LNCAP (cell line): ENCODE measurements at regions not wholly inside any gene's neighbourhood (a gene's known extent, or its start where the extent isn't known, plus 50 kb on each side); places are given as distances from the start of the nearest gene placed in this dataset.

Source experiments
- CTCF ChIP-seq: fragments of 450-650 bp; IDR thresholded peaks from 2 replicates; pipeline ENCODE4 v1.5.1; 2017; ENCODE audit warnings: mild to moderate bottlenecking

DNA sequence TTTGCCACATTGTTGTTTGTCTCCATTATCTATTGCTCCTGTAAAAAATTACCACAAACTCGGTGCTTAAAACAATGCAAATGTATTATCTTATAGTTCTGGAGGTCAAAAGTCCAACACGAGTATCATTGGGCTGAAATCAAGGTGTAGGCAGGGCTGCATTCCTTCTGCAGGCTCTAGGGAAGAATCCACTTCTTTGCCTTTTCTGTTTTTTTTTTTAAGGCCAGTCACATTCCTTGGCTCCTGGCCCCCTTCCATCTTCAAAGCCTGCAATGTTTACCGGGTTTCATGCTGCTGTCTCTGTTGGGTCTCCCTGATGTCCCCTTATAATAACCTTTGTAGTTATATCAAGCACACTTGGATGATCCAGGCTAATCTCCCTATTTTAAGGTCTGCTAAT is 212.7 kb downstream of the PTBP2 start:
- no peak for TF ChIP-seq CTCF

- TF ChIP-seq CTCF, result no peak
Measured at GRCh38 chr1:96944432-96945092, 223.0 kb downstream of the PTBP2 start.

- TF ChIP-seq CTCF, result no peak
Measured at GRCh38 chr1:96945509-96946084, 224.0 kb downstream of the PTBP2 start.

DNA sequence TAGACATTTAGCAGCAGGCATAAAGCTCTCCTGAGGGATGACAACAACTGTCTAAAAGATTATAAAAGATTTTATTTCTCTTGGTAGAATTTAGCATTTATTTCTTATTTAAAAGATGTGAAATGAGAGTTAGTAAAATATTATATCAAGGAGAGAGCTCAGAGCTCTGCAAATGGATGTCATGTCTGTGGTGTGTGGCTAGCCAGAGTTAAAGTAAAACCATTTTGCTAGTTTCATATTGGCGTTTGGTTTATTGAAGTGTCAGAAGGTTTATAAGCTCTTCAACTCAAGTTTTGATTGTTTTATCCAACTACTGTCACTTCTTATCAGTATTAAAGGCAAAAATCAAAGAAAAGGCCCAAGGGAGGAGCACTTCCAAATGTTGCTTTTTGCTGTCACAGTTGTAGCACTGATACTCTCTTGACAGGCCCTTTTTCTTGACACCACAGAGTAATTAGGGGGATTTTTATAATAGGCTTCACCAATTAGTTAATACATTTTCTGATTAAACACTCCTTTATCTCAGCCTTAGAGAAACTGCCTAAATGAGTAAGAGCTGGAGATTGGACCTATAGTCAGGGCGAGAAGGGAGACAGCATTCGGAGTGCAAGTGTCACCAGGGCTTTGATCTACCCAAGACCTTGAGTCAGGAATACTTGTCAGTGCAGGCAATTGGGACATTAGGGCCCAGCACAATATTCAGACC is 233.9 kb downstream of the PTBP2 start:
- TF ChIP-seq CTCF, result no peak

DNA sequence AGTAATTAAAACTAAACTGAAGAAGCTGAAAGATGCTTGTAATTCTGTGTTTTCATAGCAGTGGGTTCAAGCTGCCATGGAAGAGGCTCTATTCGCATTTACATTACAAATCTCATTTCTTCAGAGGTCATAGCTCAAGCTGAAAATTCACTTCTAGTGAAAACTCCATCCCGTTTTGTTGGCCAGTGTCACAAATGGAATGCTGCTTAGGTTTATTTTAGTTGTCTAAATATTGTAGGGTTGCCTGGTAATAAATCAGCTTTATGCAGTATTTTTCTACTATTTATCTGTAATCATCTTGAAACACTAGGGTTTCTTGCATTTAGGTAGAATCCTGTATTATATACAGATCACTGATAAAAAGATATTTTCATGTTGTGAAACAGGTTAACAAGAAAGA is 240.6 kb downstream of the PTBP2 start:
- TF ChIP-seq CTCF, result no peak

DNA sequence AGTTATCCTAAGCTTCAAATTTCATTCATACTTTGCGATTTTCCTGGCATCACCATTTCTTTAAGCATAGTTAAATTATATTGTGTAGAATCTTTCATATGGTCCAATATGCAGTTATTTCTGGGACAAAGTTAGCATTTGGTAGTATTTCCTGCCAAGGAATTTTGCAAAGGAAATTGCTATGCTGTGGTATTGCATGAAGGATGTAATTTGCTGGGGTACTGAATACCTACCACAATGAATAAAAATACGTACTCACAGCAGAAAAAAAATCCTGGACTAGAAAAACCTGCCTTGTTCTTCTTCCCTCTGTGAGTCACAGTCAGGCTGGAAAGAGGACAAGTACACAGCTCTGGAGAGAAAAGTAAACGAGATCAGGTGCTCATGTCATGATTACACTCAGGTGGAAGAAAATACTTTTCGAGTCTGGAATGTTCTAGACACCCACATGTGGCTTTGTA is 241.2 kb downstream of the PTBP2 start:
- no peak for TF ChIP-seq CTCF

DNA sequence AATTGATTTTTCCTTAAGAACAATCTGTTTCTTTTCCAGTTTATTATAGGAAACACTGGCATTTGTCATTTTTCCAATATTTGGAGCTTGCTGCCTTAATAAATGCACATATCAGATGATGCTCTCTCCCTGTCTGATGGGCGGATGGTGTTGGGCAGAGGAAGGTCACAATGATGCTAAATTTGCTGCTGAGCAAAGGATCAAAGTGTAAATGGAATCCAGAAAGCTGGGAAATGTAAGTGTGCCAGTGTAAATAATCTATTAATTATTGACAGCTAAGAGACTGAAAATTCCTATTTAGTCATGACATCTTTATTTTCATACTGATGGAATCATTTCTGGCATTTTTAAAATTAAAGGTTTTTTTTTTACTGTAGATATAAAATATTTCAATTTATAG is 243.2 kb downstream of the PTBP2 start:
- TF ChIP-seq CTCF, result no peak
